RWPE1 (cell line): ENCODE measurements at regions not wholly inside any gene's neighbourhood (a gene's known extent, or its start where the extent isn't known, plus 50 kb on each side); places are given as distances from the start of the nearest gene placed in this dataset.

Experiments
- CTCF ChIA-PET: fragments of 350-600 bp; sonication (Branson Sonifier 250); formaldehyde crosslinking; extraction: SDS; loops from one replicate; lab custom pipeline; 2021; lab: Yijun Ruan, JAX
- POLR2A ChIA-PET: fragments of 400-600 bp; formaldehyde crosslinking; extraction: SDS; loops from one replicate; lab custom pipeline; 2020; ENCODE audit warnings: antibody characterized with exemption; ENCODE audit not compliant: low non-redundant PET; lab: Yijun Ruan, JAX
- DNase-seq: peaks from one replicate; pipeline ENCODE4 v3.0.0; 2012; ENCODE audit warnings: low spot score
- H3K27ac ChIP-seq: fragments of 450-650 bp; 2 replicates; pipeline ENCODE4 v1.5.1; 2017
- TF ChIP-seq, protein P1 (sequence below): fragments of 450-650 bp; conservative IDR thresholded peaks from 2 replicates; pipeline ENCODE4 v1.5.1; 2017; ENCODE audit warnings: low read depth, mild to moderate bottlenecking

DNA sequence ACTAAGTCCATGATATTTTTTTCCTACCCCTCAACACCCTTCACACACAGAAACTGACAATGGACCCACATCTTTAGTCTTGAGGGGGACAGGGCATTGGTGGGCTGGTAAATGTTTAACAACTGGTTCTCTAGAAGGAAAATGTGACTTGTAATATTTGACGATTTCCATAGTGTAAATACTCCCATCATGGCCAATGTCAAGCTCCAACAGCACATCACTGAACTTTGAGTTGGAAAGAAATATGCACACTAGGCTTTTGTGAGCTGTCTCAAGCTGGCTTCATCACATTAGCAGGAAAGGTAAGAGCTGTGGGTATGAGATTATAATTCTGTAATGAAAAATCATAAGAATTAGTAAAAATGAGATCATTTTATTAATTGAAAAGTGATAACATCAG is 189.9 kb upstream of the PRLR start:
- no peak overlapping the region for H3K27ac ChIP-seq
- ChIA-PET CTCF (no interaction called here), POLR2A (no interaction called here)
- DNase-seq: no peak
- TF ChIP-seq, protein P1, sequence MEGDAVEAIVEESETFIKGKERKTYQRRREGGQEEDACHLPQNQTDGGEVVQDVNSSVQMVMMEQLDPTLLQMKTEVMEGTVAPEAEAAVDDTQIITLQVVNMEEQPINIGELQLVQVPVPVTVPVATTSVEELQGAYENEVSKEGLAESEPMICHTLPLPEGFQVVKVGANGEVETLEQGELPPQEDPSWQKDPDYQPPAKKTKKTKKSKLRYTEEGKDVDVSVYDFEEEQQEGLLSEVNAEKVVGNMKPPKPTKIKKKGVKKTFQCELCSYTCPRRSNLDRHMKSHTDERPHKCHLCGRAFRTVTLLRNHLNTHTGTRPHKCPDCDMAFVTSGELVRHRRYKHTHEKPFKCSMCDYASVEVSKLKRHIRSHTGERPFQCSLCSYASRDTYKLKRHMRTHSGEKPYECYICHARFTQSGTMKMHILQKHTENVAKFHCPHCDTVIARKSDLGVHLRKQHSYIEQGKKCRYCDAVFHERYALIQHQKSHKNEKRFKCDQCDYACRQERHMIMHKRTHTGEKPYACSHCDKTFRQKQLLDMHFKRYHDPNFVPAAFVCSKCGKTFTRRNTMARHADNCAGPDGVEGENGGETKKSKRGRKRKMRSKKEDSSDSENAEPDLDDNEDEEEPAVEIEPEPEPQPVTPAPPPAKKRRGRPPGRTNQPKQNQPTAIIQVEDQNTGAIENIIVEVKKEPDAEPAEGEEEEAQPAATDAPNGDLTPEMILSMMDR: no peak

DNA sequence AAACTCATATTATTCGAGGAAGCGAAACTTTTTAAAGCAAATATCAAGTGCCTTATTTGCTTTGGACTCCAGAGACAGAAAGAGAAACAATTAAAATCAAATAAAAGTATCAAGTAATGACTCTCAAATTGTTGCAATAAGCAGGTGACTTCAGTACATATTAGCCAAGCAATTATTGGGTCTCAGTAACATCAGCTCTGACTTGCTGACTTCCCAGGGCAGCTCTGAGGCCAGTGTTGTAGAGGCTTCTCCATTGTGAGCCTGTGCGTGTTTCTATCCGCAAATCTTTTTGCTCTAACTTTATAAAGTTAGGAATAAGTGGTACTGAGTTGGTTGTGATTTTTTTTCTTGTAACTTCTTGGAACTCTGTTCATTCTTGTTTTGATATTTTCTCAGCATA is 186.8 kb upstream of the PRLR start:
- no peak for DNase-seq
- H3K27ac ChIP-seq: no peak overlapping the region
- ChIA-PET CTCF (no interaction called here), POLR2A (no interaction called here)
- TF ChIP-seq, protein P1: no peak

DNA sequence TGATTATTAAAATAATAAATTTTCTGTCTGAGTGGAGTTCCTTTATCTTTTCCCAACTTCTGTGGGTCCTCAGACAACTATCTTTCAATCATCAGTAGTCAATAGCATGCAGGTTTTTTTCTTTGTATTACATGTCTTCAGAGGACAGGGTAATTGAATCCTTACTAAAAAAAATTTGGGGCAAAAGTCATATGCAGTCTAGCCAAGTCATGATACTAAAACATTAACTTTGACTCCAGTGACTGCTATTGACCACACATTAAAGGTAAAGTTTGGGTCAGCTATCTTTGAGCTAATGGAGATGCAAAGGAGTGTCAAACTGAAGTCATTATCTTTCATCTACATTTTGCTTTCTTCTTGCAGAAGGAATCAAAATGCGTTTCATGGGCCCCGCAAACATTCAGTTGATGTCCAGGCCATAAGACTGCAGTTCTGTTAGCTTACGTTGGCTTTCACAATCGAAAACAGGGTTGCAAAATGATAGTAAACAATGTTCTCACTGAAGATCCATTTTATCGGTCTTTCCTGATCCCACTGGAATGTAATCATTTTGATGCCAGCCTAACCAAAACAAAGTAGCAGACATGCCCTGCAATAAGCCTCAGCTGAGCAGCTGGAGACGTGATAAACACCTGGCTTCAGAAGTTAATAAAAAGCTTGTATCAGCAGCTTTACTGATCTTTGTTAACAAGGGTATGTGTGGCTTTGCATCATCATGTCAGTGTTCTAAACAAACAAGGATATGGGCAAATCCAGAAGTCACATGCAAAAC is 186.1 kb upstream of the PRLR start:
- ChIA-PET POLR2A (no interaction called here), CTCF (no interaction called here)
- no peak overlapping the region for H3K27ac ChIP-seq
- TF ChIP-seq, protein P1: no peak
- no peak for DNase-seq

DNA sequence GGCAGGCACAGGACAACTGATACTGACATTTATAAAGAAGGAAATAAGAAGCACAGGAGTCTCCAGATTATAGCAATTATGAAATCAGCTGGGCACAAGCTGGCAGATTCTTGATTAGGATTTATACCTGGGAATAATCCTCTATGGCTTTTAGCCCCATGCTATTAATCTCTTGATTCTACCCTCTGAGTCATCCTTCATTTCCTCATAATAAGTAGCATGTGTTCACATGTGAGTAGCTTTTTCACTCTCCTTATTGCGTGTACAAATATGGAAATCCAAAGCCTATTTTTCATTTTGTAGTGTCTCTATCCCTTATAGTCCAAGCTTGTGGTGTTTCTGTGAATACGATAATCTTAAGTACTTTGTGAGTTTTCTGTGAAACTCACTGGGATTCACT is 185.0 kb upstream of the PRLR start:
- CTCF ChIA-PET: interaction anchor here (0.6 kb wide), 1 partner anchor 206 kb away, joined by 3 read pairs; no protein-coding TSS in a partner anchor
- POLR2A ChIA-PET: no interaction called here
- no peak for DNase-seq
- no peak overlapping the region for H3K27ac ChIP-seq
- TF ChIP-seq, protein P1: no peak

DNA sequence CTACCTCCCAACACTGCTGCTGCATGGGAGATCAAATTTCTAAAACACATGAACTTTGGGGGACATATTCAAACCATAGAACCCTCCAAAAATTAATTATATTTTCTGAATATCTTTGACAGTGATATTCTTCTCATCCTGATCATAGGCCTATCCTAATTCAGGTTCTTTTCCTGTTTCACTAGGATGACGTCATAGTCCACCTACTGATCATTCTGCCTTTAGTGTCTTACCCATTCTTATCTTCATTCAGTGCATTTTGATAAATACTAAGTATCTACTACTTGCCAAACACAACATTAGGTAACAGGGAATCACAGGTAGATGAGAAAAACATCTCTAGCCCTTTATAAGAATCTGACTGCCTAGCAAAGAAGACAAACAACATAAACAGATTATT is 179.1 kb upstream of the PRLR start:
- TF ChIP-seq, protein P1: no peak
- H3K27ac ChIP-seq: no peak overlapping the region
- CTCF ChIA-PET: no interaction called here
- no peak for DNase-seq
- POLR2A ChIA-PET: no interaction called here

DNA sequence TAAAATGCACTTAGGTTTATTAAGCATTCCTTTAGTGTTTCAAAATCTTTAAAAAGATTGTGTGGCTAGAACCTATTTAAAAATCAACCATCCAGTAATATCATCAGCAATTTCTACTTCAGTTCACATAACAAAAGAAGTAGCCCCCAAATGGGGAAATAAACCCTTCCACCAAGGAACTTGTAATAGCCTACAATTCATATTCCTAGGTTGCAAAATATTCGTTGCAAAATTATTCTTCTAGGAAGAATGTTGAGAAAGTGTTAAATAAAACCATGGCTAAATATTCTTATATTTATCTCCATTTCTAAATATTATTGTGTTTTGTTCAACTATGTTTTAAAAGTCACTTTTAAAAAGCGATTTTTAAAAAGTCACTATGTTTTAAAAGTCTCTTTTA is 177.9 kb upstream of the PRLR start:
- TF ChIP-seq, protein P1: no peak
- DNase-seq: no peak
- POLR2A ChIA-PET: no interaction called here
- no peak overlapping the region for H3K27ac ChIP-seq
- CTCF ChIA-PET: no interaction called here
